Stimulated activated CD4-positive, alpha-beta T cell treated with anti-CD3 and anti-CD28 coated beads, Interleukin-1b, Interleukin-23, amount 100 ng/mL, for 4 hours (primary cell): ENCODE measurements at regions not wholly inside any gene's neighbourhood (a gene's known extent, or its start where the extent isn't known, plus 50 kb on each side); places are given as distances from the start of the nearest gene placed in this dataset.

ENCODE experiments used
- DNase-seq, 2 donors: peaks; one replicate each; pipeline ENCODE4 v3.0.0-alpha.2; 2020; ENCODE audit warnings: low read depth in 2 of 2

- no peak for DNase-seq
These were observed 192.6 kb upstream of the NAV2 start for GRCh38 chr11:19519912-19520641.

GRCh38 chr11:19519353-19519752, 193.3 kb upstream of the NAV2 start:
- DNase-seq, result no peak

- DNase-seq, result no peak
These were observed 199.4 kb upstream of the NAV2 start for GRCh38 chr11:19513253-19513652.

GRCh38 chr11:19512618-19513017, 200.0 kb upstream of the NAV2 start:
- DNase-seq, result no peak

- no peak for DNase-seq
These were observed 201.0 kb upstream of the NAV2 start for GRCh38 chr11:19511413-19512183.

DNA sequence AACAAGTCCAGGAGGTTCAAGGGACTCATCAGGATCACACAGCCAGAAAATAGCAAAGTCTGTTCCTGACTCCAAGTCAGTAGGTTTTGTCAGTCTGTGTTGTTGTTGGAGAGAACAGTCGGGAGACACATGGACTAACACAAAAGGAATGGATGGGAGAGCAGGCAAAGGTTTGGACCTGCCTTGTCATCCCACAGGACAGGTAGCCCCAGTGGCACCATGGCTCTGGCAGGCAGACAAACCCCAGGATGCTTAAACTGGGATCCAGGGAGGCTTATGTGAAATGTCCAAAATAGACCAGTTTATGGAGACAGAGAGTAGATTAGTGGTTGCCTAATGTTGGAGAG, 201.6 kb upstream of the NAV2 start:
- no peak for DNase-seq

- no peak for DNase-seq
These were observed 202.2 kb upstream of the NAV2 start for GRCh38 chr11:19510468-19510867.

GRCh38 chr11:19509215-19509614, 203.4 kb upstream of the NAV2 start:
- no peak for DNase-seq

- DNase-seq, result no peak
These were observed 204.5 kb upstream of the NAV2 start for GRCh38 chr11:19508165-19508564.

GRCh38 chr11:19506816-19507486, 205.7 kb upstream of the NAV2 start:
- no peak for DNase-seq

DNA sequence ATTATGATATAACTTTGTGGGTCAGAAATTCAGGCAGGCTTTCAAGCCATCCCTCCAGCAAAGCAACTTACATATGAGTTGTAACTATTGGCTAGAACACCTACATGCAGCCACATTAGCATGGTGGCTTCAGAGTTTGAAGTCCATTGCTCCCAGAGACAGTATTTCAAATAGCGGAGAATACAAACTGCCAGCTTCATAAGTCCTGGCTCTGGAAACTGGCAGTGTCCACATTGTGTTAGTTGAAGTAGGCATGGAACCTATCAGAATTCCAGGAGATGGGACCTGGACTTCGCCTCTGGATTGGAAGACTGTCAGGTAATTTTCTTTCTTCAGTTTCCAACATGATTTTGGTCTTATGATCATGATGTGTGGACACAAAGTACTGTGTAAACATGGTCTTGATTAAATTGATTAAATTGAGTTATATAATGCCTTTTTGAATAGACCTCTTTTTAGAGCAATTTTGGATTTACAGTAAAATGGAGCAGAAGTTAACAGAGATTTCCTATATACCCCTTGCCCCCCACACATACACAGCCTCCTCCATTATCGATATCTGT, 209.9 kb upstream of the NAV2 start:
- no peak for DNase-seq

DNA sequence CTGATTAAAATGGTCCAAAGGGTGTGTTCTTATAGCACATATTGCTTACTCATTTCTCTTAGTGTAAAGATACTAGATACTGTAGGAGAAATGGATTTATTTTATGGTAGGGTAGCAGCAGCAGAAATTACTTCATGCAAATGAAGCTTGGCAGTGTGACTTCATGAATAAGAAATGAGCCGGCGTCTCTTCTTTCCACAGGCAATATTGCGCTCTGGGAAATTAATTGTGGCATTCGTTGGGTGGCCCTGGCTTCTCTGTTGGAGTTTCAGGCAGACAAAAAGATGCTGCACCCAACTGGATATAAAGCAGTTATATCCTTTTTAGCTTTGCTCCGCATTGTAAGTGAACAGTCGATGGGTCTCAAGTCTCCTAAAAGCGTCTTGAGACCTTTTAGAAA, 211.0 kb upstream of the NAV2 start:
- no peak for DNase-seq

DNA sequence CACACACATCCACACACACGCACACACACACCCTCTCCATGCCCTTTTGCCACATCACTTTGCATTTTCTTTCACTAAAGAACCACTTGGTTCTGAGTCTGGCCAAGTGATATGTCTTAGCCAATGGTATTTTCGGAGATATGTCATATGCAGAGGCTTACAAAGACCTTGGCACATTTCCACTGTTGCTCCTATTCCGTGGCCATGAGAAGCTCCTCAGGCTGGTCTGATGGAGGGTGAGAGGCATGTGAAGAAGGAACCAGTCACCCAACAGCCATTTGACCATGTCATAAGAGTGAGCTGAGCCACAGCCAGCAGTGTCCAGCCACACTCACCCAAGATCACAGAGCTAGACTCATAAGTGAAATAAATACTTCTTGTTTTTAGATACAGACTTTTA, 212.6 kb upstream of the NAV2 start:
- no peak for DNase-seq

GRCh38 chr11:19499026-19499669, 213.5 kb upstream of the NAV2 start:
- no peak for DNase-seq

GRCh38 chr11:19493446-19494213, 219.0 kb upstream of the NAV2 start:
- no peak for DNase-seq

DNA sequence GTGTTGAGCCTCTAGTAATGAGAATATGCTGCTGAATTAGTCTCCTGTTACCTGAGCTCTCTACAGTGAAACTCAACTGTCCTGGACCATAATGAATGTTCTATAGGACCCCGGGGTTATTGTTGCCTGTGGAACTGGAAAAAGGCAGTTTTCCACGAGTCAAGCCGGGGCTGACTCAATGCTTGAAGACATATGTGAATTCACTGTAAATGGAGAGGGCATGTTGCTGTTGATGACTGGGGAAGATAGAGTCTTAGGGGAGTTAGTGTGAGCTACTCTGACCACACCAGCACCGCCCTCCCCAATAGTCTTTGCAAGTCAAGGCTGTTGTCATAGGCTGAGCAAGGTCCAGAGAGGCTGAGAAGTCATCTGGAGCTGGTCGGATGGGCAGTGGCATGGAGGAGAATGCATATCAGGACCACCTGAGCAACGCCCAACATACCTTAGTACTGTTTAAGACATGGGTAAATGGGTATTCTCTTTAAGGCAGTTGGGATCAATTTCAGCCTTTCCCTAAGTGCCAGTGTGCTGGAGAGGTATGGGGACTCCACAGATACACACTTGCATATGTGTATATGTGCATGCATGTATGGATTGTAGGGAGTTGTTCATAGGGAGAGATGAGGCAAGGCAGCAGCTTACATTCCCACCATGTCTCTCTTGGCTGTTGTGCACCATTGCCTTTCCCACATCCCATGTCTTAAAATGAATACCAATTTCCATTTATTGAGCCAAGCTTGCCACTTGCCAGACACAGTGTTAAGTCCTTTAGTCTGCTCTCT, 230.1 kb upstream of the NAV2 start:
- no peak for DNase-seq

- DNase-seq, result no peak
These were observed 232.1 kb upstream of the NAV2 start for GRCh38 chr11:19480540-19480939.

- DNase-seq, result no peak
These were observed 233.7 kb upstream of the NAV2 start for GRCh38 chr11:19478891-19479290.

DNA sequence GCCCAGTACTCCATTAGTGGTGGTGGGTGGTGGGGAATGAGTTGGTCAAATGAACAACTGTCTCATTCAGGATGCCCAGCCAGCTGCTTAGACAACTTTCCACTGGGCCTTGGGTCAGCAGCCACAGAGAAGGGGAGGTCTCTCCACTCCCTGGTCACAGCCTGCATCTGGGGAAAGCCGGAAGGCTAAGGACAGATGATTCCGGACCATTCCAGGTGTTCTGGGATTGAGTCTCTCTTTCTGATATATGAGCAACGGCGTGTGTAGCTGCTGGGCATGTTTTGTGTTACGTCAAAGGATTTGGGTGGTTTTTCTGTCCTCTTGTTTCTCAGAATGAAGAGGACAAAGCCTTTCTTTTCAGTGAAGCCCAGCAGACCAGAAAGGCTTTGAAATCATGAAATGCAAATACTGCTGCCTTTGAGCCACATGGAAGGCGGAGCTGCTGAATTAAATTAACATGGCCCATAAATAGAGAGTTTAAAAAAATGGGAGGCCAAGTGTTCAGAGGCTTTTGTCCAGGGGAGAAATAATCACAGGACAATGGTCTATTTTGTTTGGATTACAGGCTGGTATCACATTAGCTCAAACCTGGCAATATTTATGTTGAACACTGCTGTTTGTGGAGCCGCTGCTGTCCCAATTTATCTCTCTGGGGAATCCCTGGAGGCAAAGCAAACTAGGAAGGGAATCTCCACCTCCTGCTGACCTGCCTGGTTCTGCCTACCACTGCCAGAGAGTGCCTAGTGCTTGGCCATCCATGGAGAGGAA, 234.4 kb upstream of the E2F8 start:
- DNase-seq, result no peak

- no peak for DNase-seq
These were observed 233.5 kb upstream of the E2F8 start for GRCh38 chr11:19474211-19474610.
